B cell (primary cell): ENCODE measurements at regions not wholly inside any gene's neighbourhood (a gene's known extent, or its start where the extent isn't known, plus 50 kb on each side); places are given as distances from the start of the nearest gene placed in this dataset.
"Not testable (repeated sequence)": the region's sequence is repeated elsewhere in the genome, so short reads cannot be mapped to it uniquely, and the experiment has no call there.

Experiments used
- ATAC-seq: fragments of 200-7000 bp; cut with Tn5 transposase; one replicate; pipeline ENCODE4 v1.10.0; 2021; ENCODE audit warnings: low read depth, mild to moderate bottlenecking, moderate number of reproducible peaks, moderate library complexity
- CTCF ChIA-PET: fragments of 350-600 bp; sonication (Branson Sonifier 250); formaldehyde crosslinking; loops from one replicate; lab custom pipeline; 2021; ENCODE audit warnings: antibody characterized with exemption, inconsistent platforms; lab: Charles Lee
- POLR2A ChIA-PET: fragments of 350-600 bp; sonication (Branson Sonifier 250); formaldehyde crosslinking; loops from one replicate; lab custom pipeline; 2021; ENCODE audit warnings: antibody characterized with exemption; lab: Charles Lee
- DNase-seq: peaks from one replicate; pipeline ENCODE4 v3.0.0; 2013
- H2AFZ ChIP-seq: 2 replicates; pipeline ENCODE4 v1.6.1; 2012; ENCODE audit warnings: mild to moderate bottlenecking, low read depth, low read length; ENCODE audit not compliant: insufficient read depth, poor library complexity, severe bottlenecking
- H3K27ac ChIP-seq, 2 donors: 1 replicate in 1 of 2; 2 replicates in 1 of 2; pipeline ENCODE4 v1.5.1; 2012 to 2013; ENCODE audit warnings: low read length in 2 of 2, mild to moderate bottlenecking in 2 of 2, moderate library complexity in 1 of 2
- H3K27me3 ChIP-seq, 4 experiments: fragments of 200-600 bp in 1 of 4; sonication (generic) in 1 of 4; replicated peaks in 1 of 4; 1 replicate in 2 of 4; 2 replicates in 2 of 4; pipeline versions ENCODE4 v1.6.1 to v1.7.0; 2013 to 2016; ENCODE audit warnings: low read length in 3 of 4, mild to moderate bottlenecking in 2 of 4, mixed read lengths in 1 of 4, moderate library complexity in 1 of 4; ENCODE audit not compliant: insufficient read depth in 4 of 4, control insufficient read depth in 3 of 4; ENCODE audit errors: control extremely low read depth in 1 of 4
- H3K36me3 ChIP-seq, 2 experiments: replicated peaks in 1 of 2; 1 replicate in 1 of 2; 2 replicates in 1 of 2; pipeline versions ENCODE4 v1.6.1 to v1.7.1; 2013; ENCODE audit warnings: low read length in 1 of 2; ENCODE audit not compliant: insufficient read depth in 2 of 2, control insufficient read depth in 1 of 2; ENCODE audit errors: control extremely low read depth in 1 of 2, extremely low read depth in 1 of 2
- H3K4me1 ChIP-seq, 2 donors: fragments of 200-600 bp in 1 of 2; sonication (generic) in 1 of 2; 1 replicate in 1 of 2; 2 replicates in 1 of 2; pipeline versions ENCODE4 v1.5.1 to v1.6.1; 2013 to 2017; ENCODE audit warnings: low read length in 2 of 2; ENCODE audit not compliant: control insufficient read depth in 2 of 2, insufficient read depth in 2 of 2
- H3K4me2 ChIP-seq: replicated peaks from 2 replicates; pipeline ENCODE3; 2012; ENCODE audit warnings: mild to moderate bottlenecking, low read depth, low read length; ENCODE audit not compliant: poor library complexity, severe bottlenecking
- H3K4me3 ChIP-seq, 5 experiments: fragments of 200-600 bp in 1 of 5; sonication (generic) in 1 of 5; 1 replicate in 3 of 5; 2 replicates in 2 of 5; pipeline versions ENCODE4 v1.5.1 to v1.7.0; 2011 to 2016; ENCODE audit warnings: low read length in 4 of 5, mild to moderate bottlenecking in 4 of 5, low read depth in 2 of 5, control low read depth in 1 of 5, moderate library complexity in 1 of 5; ENCODE audit not compliant: insufficient read depth in 1 of 5; ENCODE audit errors: control extremely low read depth in 1 of 5, extremely low read depth in 1 of 5
- H3K79me2 ChIP-seq: fragments of 200-600 bp; sonication (generic); one replicate; pipeline ENCODE4 v1.6.0; 2016; ENCODE audit warnings: low read length; ENCODE audit not compliant: control insufficient read depth, insufficient read depth
- H3K9ac ChIP-seq: fragments of 200-600 bp; sonication (generic); 2 replicates; pipeline ENCODE4 v1.6.1; 2017; ENCODE audit warnings: mild to moderate bottlenecking, low read length, moderate library complexity
- H3K9me3 ChIP-seq, 3 donors: one replicate each; pipeline versions ENCODE4 v1.6.1 to v1.7.1; 2013; ENCODE audit warnings: low read length in 2 of 3; ENCODE audit not compliant: control insufficient read depth in 2 of 3, insufficient read depth in 1 of 3; ENCODE audit errors: control extremely low read depth in 1 of 3
- H4K20me1 ChIP-seq: 2 replicates; pipeline ENCODE4 v1.6.0; 2012; ENCODE audit warnings: mild to moderate bottlenecking, low read length; ENCODE audit not compliant: insufficient read depth, control insufficient read depth, poor library complexity, severe bottlenecking
- H3K27ac Mint-ChIP-seq: one replicate; pipeline ENCODE4 v1.8.0; 2021; ENCODE audit warnings: mixed read lengths
- H3K27me3 Mint-ChIP-seq: one replicate; pipeline ENCODE4 v1.8.0; 2021; ENCODE audit warnings: mixed read lengths
- H3K4me1 Mint-ChIP-seq: one replicate; pipeline ENCODE4 v1.8.0; 2021; ENCODE audit warnings: mixed read lengths
- H3K4me3 Mint-ChIP-seq: one replicate; pipeline ENCODE4 v1.8.0; 2021; ENCODE audit warnings: mixed read lengths
- H3K9me3 Mint-ChIP-seq: one replicate; pipeline ENCODE4 v1.8.0; 2022; ENCODE audit warnings: mixed read lengths; ENCODE audit not compliant: insufficient read depth
- CTCF ChIP-seq: fragments of 200-600 bp; IDR thresholded peaks from one replicate; pipeline ENCODE4 v1.8.0; 2022; ENCODE audit warnings: antibody characterized with exemption, mild to moderate bottlenecking
- EZH2 ChIP-seq: IDR thresholded peaks from 2 replicates; pipeline ENCODE4 v1.6.1; 2012; ENCODE audit warnings: borderline replicate concordance, low read depth, mild to moderate bottlenecking, moderate library complexity, low read length; ENCODE audit not compliant: insufficient read depth, poor library complexity, severe bottlenecking
- WGBS: methylation state at CpG from one replicate; pipeline ENCODE4 v1.1.5; 2013; ENCODE audit warnings: missing lambda C conversion rate; ENCODE audit not compliant: insufficient coverage; 5-methylcytosine and 5-hydroxymethylcytosine counted together
- intact Hi-C: fragments of 100-400 bp; cut with micrococcal nuclease; formaldehyde crosslinking; loops from one replicate; pipeline ENCODE4 v1.10.0; 2022

- POLR2A ChIA-PET = no interaction called here
- Mint-ChIP-seq H3K27me3 (peaks cover 8% of the 10 kb centered on the region), H3K9me3 (no peaks in the 10 kb centered on the region), H3K4me1 (no peaks in the 10 kb centered on the region), H3K4me3 (no peak overlapping the region), H3K27ac (no peak overlapping the region)
- no peak overlapping the region for H2AFZ ChIP-seq
- intact Hi-C loops = loop anchor here (5.0 to 10.0 kb wide), 3 partner anchors 172 to 1122 kb away; partner anchors contain the start of gene THSD7A
- no peak for TF ChIP-seq EZH2
- TF ChIP-seq CTCF = no peak
- no peaks in the 10 kb centered on the region for H3K9me3 ChIP-seq
- H3K79me2 ChIP-seq = no peaks in the 10 kb centered on the region
- H4K20me1 ChIP-seq = no peaks in the 10 kb centered on the region
- no peak overlapping the region for H3K4me2 ChIP-seq
- DNase-seq (no peak), ATAC-seq (no peak)
- WGBS = 71% methylated on average over 1 of the region's 3 CpGs
- no peak overlapping the region for H3K9ac ChIP-seq
- H3K4me3 ChIP-seq = no peak overlapping the region
- no peaks in the 10 kb centered on the region for H3K36me3 ChIP-seq
- CTCF ChIA-PET = interaction anchor here (0.8 kb wide), 1 partner anchor 10 kb away, joined by 3 read pairs; no protein-coding TSS in a partner anchor
- no peaks in the 10 kb centered on the region for H3K27me3 ChIP-seq
- no peaks in the 10 kb centered on the region for H3K4me1 ChIP-seq
- no peak overlapping the region for H3K27ac ChIP-seq
Observed at GRCh38 chr7:12494687-12495024, 75.9 kb upstream of the SCIN start.

GRCh38 chr7:12496901-12497674 lies 73.4 kb upstream of the SCIN start:
- peak; percentile 61 for TF ChIP-seq CTCF
- H3K9me3 Mint-ChIP-seq, H3K27ac ChIP-seq, H3K9me3 ChIP-seq, H3K9ac ChIP-seq, H3K36me3 ChIP-seq, H3K4me2 ChIP-seq, H3K27me3 ChIP-seq, POLR2A ChIA-PET, H4K20me1 ChIP-seq, H3K4me1 Mint-ChIP-seq, H3K4me3 ChIP-seq, H3K79me2 ChIP-seq, H3K27me3 Mint-ChIP-seq, ATAC-seq, H2AFZ ChIP-seq, H3K4me1 ChIP-seq, CTCF ChIA-PET, H3K27ac Mint-ChIP-seq: not testable (repeated sequence)
- intact Hi-C loops = loop anchor here (5.0 to 10.0 kb wide), 2 partner anchors 662 to 1125 kb away; partner anchors contain the start of gene THSD7A
- peak; percentile 27 for DNase-seq
- WGBS = no CpG with 5 or more reads among the region's 31 CpGs
- H3K4me3 Mint-ChIP-seq = peak overlapping the region; percentile 38
